Esophagus muscularis mucosa (tissue), 3 donors: ENCODE measurements at regions not wholly inside any gene's neighbourhood (a gene's known extent, or its start where the extent isn't known, plus 50 kb on each side); places are given as distances from the start of the nearest gene placed in this dataset.

Experiments used
- POLR2A ChIP-seq: fragments of 450-650 bp; IDR thresholded peaks from one replicate; pipeline ENCODE4 v1.6.1; 2017; ENCODE audit warnings: antibody characterized with exemption, moderate library complexity, mild to moderate bottlenecking, low read depth
- TF ChIP-seq, protein P1 (sequence below), 3 experiments: fragments of 200-600 bp in 2 of 3; fragments of 450-650 bp in 1 of 3; sonication (generic) in 2 of 3; IDR thresholded peaks; one replicate each; pipeline ENCODE4 v1.5.1; 2017 to 2019; ENCODE audit warnings: antibody characterized with exemption in 3 of 3, mild to moderate bottlenecking in 2 of 3, moderate library complexity in 1 of 3

DNA sequence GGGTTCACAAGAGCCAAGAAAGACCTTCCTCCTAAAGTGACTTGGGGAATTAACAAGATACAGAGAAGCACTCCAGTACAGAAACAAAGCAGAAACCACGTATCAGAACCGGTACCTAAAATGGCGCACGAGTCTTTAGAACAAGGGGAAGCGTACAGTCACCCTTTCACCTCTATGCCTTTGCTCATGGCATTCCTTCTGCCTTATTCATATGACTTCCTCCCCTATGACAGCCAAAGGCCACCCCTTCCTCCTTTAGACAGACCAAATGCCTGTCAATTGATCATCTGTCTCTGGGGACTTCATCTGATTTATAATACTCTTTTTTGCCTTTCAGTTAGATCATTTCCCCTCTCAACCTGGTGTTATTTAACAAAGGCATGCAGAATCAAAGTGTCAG is 89.5 kb upstream of the OSBPL8 start:
- TF ChIP-seq, protein P1, sequence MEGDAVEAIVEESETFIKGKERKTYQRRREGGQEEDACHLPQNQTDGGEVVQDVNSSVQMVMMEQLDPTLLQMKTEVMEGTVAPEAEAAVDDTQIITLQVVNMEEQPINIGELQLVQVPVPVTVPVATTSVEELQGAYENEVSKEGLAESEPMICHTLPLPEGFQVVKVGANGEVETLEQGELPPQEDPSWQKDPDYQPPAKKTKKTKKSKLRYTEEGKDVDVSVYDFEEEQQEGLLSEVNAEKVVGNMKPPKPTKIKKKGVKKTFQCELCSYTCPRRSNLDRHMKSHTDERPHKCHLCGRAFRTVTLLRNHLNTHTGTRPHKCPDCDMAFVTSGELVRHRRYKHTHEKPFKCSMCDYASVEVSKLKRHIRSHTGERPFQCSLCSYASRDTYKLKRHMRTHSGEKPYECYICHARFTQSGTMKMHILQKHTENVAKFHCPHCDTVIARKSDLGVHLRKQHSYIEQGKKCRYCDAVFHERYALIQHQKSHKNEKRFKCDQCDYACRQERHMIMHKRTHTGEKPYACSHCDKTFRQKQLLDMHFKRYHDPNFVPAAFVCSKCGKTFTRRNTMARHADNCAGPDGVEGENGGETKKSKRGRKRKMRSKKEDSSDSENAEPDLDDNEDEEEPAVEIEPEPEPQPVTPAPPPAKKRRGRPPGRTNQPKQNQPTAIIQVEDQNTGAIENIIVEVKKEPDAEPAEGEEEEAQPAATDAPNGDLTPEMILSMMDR (IDR thresholded peaks at IDR 0.05), result no peak
- TF ChIP-seq POLR2A, result no peak
